T1000 (cell line): ENCODE measurements at regions not wholly inside any gene's neighbourhood (a gene's known extent, or its start where the extent isn't known, plus 50 kb on each side); places are given as distances from the start of the nearest gene placed in this dataset.
"Not testable (repeated sequence)": the region's sequence is repeated elsewhere in the genome, so short reads cannot be mapped to it uniquely, and the experiment has no call there.

Experiments
- DNase-seq: peaks from one replicate; lab custom pipeline; 2025; ENCODE audit warnings: mixed read lengths; lab: John Stamatoyannopoulos, UW

DNA sequence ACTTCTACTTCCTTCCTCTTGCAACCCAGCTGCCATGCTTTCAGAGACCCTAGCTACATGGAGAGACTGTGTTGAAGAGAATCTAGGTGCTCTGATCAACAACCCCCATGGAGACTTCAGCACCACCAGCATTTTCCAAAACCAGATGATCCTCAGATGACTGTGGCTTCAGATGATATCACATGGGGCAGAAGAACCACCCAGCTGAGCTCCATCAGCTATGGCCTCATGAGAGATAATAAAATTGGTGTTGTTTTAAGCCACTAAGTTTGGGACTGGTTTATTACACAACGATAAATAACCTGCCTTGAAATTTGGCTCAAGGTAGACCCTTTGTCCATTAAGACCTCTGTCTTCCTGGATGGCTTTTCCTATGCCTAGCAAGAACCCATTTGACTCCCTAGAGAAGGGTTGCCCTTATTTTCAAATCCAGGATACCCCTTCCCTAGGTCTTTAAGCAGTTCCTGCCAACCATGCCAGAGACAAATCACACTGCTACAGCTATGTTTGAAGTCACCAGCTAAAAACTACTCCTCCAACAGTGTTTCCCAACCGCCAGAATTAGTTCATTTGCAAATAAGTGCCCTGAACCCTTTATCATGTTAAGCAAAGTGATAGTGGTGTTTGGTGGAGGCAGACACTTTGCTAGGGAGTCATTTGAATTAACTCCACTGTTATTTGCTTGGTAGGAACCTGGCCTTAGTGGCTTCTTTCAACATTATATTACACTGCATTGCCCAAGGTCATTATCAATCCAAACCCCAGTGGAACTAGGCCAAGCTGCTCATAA lies 136.9 kb upstream of the PALS2 start:
- DNase-seq: no peak

GRCh38 chr7:24438232-24438631 lies 135.0 kb upstream of the PALS2 start:
- DNase-seq: no peak

DNA sequence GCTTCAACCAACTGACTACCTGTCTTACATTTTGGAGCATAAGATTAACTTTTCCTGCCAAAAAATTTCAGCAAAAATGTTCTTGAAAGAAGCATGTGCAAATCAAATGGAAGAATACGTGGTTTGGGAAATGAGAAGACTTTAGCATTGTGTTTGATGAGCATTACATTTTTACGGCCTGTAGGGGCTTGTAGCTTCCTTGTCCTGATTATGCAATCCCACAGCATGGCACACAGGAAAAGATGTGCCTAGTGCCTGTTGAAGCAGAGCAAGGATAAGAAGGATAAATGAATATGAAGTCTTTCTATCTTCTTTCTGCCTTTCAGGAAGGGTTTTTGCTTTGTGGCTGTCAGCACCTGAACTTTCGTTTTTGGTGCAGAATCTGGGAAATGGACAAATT lies 134.1 kb upstream of the PALS2 start:
- DNase-seq: not testable (repeated sequence)

GRCh38 chr7:24440892-24441291 lies 132.4 kb upstream of the PALS2 start:
- DNase-seq: no peak

GRCh38 chr7:24441314-24442027 lies 131.8 kb upstream of the PALS2 start:
- no peak for DNase-seq

- DNase-seq: no peak
Observed at GRCh38 chr7:24442170-24442777, 131.0 kb upstream of the PALS2 start.

DNA sequence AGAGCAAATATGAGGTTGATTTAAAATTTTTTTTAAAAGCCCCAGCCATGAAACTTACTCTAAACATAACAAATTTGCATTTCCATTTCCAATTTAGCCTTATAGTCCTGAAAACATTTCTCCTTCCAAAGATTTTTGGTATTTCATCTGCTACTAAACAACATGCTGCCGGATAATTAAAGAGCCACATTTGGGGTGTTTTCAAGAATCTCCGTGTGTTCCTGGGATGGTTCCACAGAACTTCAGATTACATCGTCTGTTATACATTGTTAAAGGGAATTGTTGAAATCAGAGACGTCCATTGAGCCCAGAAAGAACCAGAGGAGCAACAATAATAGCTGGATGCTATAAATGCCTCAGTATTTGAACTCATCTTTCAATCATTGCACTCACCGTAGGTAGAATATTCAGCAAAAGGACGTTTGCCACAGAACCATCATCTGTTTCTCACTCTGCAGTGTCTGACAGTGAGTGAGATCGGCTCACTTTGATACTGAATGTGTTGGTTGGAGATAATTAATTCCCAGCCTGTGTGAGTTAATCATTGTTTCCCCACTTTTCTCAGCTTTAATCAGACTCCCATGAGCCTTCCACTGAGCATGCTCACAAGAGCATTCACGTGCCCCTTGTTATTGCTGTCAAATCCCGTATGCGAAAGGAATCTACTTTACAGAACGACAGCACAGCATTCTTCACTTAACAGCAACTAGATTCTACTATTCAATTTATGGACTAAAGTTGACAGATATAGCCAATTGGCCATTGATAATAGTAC lies 128.4 kb upstream of the PALS2 start:
- no peak for DNase-seq

- DNase-seq: no peak
Observed at GRCh38 chr7:24448038-24448437, 125.2 kb upstream of the PALS2 start.

- DNase-seq: not testable (repeated sequence)
Observed at GRCh38 chr7:24449416-24449815, 123.8 kb upstream of the PALS2 start.

- no peak for DNase-seq
Observed at GRCh38 chr7:24455813-24456525, 117.3 kb upstream of the PALS2 start.

DNA sequence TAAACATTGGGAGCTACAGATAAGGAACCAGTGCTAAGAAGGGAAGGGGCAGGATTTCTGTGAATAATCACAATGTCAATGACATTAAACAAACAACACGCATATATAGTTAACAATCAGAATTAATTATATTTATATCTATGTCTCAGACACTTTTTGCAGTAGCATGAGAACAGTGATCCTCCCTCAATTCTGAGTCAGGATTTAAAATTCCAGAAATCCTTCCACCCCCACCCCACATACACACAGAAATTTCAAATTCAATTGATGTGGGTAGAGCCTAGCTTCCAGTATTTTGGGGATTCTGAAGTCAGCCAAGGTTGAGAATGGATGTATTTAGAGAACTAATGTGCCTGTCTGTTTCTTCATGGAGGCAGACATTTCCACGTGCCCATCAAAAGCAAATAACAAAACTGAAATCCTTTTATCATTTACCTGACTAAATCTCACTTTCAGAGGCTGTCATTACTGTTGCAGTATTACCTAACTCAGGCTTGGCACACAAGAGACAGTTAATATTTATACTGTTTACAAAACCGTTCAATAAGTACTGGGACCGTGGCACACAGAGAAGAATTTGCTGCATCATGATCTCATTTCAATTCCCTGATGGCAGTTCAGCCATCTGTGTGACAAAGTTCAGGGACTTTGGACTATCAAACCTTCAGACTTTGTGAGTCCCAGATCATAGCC lies 116.6 kb upstream of the PALS2 start:
- no peak for DNase-seq

DNA sequence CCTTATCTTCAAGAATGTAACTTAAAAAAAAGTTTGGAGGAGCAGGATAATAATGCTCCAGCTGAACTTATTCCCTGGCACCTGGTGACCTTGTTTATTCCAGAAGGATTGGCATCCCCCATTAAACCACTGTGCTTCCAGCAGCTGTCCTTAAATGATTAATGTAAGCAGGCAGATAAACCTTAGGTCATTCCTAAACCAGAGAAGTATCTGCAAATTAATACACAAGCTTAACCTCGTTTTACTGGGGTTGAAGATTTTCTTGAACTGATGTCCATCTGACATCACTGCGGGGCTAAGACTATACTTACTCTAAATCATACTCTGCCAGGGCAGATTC lies 116.1 kb upstream of the PALS2 start:
- DNase-seq: no peak

DNA sequence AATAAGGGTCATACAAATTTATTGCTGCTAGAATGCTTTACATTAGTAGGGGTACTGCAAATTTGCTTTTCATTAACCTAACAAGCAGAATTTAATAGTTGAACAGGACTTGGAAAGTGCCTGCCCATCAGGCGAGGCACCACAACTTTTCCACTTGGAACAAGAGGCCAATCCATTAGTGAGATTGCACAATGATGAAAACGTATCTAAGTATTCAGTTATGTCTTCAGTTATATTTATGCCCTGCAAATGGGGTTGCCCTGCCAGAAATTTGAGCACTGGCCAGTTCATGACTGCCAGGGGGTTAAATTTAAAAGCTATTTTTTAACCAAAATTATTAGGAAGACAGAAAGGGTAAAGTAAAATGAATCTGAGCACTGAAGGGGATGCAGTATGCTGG lies 111.1 kb upstream of the PALS2 start:
- DNase-seq: no peak

- DNase-seq: no peak
Observed at GRCh38 chr7:24462984-24463383, 110.3 kb upstream of the PALS2 start.

DNA sequence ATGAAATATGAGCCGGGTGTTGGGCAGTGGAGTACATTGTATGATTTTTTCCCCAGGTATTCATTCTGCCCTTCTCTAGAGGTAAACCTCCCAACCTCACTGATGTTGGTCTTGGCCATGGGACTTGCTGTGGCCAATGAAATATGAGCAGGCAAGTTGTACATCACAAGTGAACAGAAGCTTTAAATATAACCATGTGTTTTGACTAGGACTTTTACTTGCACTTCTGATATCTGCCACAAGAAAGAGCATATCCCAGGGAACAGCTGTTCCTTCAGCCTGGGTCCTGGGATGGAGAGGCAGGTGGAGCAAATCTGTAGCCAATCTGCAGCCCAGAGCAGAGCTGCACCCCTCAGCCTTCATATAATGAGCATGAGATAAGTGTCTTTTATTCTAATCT lies 109.8 kb upstream of the PALS2 start:
- no peak for DNase-seq

GRCh38 chr7:24464861-24465260 lies 108.4 kb upstream of the PALS2 start:
- DNase-seq: no peak

GRCh38 chr7:24466168-24466768 lies 107.0 kb upstream of the PALS2 start:
- DNase-seq: no peak

- DNase-seq: no peak
Observed at GRCh38 chr7:24469118-24469517, 104.1 kb upstream of the PALS2 start.

DNA sequence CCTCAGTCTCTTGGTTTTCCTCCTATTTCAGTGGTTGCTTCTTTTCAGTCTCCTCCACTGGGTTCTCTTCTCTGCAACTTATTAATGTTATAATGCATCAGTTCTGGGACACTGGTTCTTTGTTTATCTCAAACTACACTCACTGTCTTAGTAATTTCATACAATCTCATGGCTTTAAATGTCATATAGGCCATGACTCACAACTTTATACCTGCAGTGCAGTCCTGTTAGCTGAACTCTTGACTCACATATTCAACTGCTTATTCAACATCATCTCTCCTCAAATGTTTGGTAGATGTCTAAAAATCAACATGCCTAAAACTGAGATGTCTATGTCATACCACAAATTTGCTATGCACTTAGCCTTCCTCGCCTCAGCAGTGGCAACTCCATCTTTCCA lies 101.2 kb upstream of the PALS2 start:
- no peak for DNase-seq

- no peak for DNase-seq
Observed at GRCh38 chr7:24475166-24475961, 97.9 kb upstream of the PALS2 start.
